ENCODE measurements at regions not wholly inside any gene's neighbourhood (a gene's known extent, or its start where the extent isn't known, plus 50 kb on each side); places are given as distances from the start of the nearest gene placed in this dataset.
"Not testable (repeated sequence)": the region's sequence is repeated elsewhere in the genome, so short reads cannot be mapped to it uniquely, and the experiment has no call there.

- TF ChIP-seq POLR2AphosphoS5, POLR2A, EP300, CTCF (IDR thresholded peaks at IDR 0.05): not testable (repeated sequence)
Observed at GRCh38 chr6:14600306-14600705, 482.7 kb downstream of the CD83 start.

Measured in sigmoid colon (tissue), 4 donors.